Central memory CD4-positive, alpha-beta T cell (primary cell): ENCODE measurements at regions not wholly inside any gene's neighbourhood (a gene's known extent, or its start where the extent isn't known, plus 50 kb on each side); places are given as distances from the start of the nearest gene placed in this dataset.
"Not testable (repeated sequence)": the region's sequence is repeated elsewhere in the genome, so short reads cannot be mapped to it uniquely, and the experiment has no call there.

Experiments
- DNase-seq: peaks from one replicate; pipeline ENCODE4 v3.0.0; 2022

DNA sequence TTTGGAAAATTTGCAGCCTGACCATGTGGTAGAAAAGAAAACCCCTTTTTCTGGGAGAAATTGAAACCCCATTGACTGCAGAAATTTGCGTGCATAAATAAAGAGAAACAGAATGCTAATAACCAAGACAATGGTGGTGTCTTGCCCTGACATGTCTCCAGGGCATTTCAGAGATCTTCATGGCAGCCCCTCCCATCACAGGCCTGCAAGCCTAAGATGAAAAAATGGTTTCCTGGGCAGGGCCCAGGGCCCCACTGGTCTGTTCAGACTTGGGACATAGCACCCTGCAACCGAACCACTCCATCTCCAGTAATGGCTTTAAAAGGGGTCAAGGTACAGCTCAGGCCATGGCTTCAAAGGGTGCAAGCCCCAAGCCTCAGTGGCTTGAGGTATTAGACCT is 71.6 kb upstream of the SGIP1 start:
- DNase-seq, result no peak

DNA sequence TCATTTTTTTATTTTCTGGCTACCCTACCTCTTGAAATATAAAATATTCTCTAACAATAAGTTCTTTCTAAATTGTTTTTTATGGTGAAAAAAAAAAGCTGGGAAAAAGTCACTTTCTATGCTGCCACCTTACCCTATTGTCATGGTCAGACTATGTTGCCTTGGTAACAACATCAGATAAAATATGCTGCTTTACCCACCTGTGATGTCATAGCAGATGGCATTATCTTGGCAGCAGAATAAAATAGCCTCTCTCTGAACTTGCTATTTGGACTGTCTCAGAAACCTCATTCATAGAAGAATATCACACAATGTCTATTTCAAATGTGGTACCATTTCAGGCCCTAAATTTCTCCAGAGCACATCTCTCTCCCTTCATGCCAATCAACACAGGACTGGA is 69.6 kb upstream of the SGIP1 start:
- DNase-seq, result no peak

DNA sequence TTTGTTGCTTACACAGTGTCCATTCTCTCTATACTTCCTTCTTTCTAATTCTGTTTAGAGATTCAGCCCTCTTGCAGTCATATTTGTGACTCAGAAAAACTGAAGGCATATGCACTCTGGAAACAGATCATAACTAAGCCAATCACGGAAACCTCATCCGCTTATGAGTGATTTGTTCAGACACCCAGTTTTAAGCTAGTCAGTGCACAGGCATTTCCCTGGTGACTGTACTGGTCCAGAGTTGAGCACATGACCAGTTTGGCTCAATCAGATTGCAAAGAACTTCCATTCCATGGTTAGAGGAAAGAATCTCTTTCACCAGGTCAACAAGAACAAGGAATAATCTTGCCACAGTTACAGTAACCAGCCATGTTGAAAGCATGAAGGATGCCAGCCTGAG is 69.2 kb upstream of the SGIP1 start:
- DNase-seq, result no peak

DNA sequence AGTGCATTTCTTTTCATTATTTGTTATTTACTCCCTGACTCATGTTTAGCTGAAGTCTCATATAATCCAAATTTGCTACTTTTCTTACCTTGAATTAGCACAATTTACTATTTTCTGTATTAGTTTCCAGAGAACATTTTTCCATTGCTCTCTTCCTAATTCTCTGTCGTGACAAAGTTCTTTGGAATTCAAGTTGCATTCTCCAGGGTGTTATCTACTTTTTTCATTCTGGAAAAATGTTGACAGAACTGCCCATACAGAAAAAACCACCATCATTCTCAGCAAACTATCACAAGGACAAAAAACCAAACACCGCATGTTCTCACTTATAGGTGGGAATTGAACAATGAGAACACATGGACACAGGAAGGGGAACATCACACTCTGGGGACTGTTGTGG is 67.3 kb upstream of the SGIP1 start:
- DNase-seq, result not testable (repeated sequence)

DNA sequence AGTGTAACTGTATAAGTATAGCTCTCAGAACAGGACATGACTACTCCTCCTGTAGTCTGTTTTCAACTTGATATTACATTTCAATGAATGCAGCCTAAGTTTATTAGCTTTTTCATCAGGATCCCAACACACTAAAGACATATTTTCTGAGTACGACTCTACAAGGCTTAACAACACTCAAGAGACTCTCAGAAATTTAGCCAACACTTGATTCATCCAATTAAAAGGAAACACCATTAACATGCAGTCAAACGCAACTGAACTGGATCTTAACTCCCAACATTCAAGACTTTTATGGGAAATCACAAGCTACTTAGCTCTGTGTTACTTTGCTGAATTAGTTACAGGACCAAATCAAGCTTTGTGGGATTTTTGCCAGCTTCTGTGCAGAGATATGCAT is 65.2 kb upstream of the SGIP1 start:
- no peak for DNase-seq

DNA sequence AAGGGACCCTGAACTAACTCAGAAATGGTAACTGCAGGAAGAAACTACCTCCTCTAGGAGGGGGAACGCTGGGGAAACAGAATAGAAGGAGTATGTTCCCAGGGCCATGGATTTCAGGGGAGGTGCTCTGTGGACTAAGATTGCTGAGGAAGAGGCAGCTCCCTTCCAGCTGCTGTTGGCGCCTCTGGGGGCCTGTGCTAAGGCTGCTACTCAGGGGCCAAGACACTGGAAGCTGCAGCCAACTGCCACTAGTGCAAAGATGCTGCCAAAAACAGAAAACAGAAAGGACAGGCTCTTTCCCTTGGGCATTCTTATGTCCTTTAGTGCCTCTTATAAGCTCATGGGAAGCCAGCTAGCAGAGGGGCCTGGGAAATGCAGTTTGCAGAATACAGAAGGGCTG is 58.0 kb upstream of the SGIP1 start:
- no peak for DNase-seq

DNA sequence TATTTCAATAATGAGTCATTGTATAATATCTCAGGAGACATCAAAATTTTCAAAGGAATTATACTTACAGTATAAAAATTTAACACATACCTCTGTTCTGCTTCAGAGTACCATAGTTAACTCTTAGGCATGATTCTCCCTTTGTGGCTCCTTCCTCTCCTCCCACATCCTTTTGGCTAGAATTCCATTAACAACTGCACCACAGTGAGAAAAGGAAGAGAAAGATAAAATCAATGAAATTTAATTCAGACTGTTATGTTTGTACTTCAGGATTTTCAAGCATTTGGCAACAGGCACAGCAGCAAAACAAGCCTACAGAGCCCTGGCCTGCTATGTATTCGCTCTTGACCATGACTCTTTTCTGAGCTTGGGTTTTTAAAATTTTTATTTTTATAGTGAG is 57.2 kb upstream of the SGIP1 start:
- DNase-seq, result no peak

DNA sequence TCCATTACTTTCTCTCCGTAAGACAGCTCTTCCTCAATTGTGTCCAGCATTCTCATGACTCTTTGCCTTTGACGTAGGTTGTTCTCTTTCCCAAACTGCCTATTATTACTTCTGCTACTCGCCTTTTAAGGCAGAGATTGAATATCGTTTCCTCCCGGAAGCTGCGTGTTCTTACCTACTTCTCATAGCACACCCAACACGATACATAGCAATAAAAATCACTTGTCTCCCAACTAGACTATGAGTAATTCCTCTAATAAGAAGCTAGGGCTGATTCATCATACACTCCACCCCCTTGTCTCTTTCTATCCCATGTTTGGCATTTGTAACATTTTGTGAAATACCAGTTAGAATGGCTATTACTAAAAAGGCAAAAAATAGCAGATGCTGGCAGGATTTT is 55.8 kb upstream of the SGIP1 start:
- DNase-seq, result no peak

DNA sequence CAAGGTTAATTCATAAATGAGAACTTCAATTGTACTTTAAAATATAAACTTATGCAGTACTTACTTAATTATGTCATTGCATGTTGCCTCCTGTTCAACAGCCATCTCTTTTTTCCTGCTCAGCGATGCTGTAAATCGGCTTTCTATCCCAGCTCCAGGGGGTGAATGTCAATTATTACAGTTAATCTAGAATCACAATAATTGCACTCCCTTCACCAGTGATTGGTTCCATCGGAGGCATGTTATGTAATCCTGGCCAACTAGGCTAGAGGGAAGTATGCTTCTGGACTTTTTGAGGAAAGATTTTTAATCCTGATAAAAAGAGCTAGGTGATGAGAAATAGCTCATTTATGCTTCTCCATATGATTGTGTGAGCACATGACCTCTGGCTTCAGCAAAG is 53.8 kb upstream of the SGIP1 start:
- no peak for DNase-seq

DNA sequence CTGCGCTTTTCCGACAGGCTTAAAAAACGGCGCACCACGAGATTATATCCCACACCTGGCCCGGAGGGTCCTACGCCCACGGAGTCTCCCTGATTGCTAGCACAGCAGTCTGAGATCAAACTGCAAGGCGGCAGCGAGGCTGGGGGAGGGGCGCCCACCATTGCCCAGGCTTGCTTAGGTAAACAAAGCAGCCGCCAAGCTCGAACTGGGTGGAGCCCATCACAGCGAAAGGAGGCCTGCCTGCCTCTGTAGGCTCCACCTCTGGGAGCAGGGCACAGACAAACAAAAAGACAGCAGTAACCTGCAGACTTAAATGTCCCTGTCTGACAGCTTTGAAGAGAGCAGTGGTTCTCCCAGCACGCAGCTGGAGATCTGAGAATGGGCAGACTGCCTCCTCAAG is 52.7 kb upstream of the SGIP1 start:
- not testable (repeated sequence) for DNase-seq
